ENCODE measurements at regions not wholly inside any gene's neighbourhood (a gene's known extent, or its start where the extent isn't known, plus 50 kb on each side); places are given as distances from the start of the nearest gene placed in this dataset.

- TF ChIP-seq, protein P1, sequence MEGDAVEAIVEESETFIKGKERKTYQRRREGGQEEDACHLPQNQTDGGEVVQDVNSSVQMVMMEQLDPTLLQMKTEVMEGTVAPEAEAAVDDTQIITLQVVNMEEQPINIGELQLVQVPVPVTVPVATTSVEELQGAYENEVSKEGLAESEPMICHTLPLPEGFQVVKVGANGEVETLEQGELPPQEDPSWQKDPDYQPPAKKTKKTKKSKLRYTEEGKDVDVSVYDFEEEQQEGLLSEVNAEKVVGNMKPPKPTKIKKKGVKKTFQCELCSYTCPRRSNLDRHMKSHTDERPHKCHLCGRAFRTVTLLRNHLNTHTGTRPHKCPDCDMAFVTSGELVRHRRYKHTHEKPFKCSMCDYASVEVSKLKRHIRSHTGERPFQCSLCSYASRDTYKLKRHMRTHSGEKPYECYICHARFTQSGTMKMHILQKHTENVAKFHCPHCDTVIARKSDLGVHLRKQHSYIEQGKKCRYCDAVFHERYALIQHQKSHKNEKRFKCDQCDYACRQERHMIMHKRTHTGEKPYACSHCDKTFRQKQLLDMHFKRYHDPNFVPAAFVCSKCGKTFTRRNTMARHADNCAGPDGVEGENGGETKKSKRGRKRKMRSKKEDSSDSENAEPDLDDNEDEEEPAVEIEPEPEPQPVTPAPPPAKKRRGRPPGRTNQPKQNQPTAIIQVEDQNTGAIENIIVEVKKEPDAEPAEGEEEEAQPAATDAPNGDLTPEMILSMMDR (IDR thresholded peaks at IDR 0.05), result no peak
- TF ChIP-seq POLR2A (IDR thresholded peaks at IDR 0.05), result no peak
- no peak for TF ChIP-seq EP300 (IDR thresholded peaks at IDR 0.05)
These were observed 283.8 kb upstream of the ARSJ start for GRCh38 chr4:114263233-114263632.
